GM18517 (cell line): ENCODE measurements at regions not wholly inside any gene's neighbourhood (a gene's known extent, or its start where the extent isn't known, plus 50 kb on each side); places are given as distances from the start of the nearest gene placed in this dataset.
"Not testable (repeated sequence)": the region's sequence is repeated elsewhere in the genome, so short reads cannot be mapped to it uniquely, and the experiment has no call there.

Source experiments
- ATAC-seq: cut with Tn5 transposase; IDR thresholded peaks from one replicate; pipeline ENCODE4 v1.9.1; 2021; ENCODE audit warnings: mild to moderate bottlenecking, moderate library complexity; ENCODE audit not compliant: unreplicated experiment

DNA sequence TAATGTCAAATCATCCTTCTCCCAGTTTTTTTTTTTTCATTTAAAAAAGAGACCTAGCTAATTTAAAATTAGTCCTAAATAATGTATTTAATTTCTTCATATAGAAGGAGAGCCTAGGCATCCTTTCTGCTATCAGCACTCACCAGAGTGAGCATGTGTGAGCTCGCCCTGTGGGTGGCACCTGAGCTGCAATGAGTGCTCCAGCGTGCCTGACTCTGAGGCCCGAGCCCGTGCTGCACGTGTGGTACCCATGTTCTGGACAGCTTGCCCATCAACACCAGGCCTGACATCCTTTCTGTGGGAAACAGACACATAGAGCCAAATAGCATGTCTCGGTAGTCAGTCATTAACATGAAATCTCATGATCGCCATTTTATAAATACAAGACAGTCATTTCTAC lies 381.4 kb downstream of the DTWD2 start:
- no peak for ATAC-seq

GRCh38 chr5:118605761-118606160 lies 382.6 kb downstream of the DTWD2 start:
- no peak for ATAC-seq

GRCh38 chr5:118604106-118604505 lies 384.2 kb downstream of the DTWD2 start:
- no peak for ATAC-seq

DNA sequence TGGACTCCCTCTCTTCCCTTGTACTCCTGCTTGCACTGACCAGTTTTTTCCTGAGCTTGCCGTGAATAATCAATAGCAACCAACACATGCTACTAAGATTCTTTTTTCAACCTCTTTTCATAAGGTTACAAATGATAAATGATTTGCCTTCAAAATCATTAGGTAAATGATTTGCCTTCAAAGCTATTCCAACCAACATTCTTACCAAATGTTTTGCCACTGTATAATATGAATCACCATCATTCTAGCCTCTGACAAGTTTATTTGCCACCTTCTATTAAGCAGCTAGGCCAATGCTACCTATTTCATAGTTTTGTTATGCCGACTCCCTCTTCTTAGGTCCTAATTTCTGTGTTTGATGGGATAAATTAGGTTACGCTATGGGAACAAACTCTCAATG lies 385.1 kb downstream of the DTWD2 start:
- ATAC-seq = no peak

GRCh38 chr5:118598311-118598710 lies 390.0 kb downstream of the DTWD2 start:
- no peak for ATAC-seq

DNA sequence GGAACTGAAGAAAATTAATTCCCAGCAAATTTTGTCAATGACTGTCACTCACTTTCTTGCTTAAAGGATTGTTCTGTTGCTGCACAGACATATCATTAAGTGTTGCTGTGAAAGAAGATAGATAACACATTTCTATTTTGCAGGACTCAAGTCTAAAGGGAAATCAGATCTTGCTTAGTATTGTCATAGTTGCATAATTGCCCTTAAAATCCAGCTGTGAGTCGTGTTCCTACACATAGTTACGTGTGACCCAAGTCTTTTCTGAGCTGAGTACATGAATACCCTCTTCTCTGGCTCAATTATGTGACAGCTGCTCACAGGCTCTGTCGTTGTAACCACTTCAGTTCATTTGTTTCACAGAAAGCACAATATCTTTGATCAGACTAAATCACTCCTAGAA lies 390.8 kb downstream of the DTWD2 start:
- ATAC-seq = no peak

- ATAC-seq = no peak
Observed at GRCh38 chr5:118596255-118596654, 392.1 kb downstream of the DTWD2 start.

DNA sequence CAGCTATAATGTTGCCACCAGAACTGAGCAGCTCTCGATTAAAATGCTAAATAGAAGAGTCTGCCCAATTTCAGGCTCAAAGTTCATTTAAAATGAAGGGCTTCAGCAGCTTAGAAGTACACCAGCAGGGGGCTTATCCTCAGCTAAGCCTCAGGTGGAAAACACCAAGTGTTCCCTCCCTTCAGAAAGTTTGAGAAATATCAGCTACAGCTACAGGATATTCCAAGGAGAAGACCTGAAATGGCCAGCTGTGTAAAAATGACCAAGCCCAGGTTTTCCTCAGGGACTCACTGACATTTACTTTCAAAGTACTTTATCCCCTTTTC lies 395.4 kb downstream of the DTWD2 start:
- ATAC-seq = no peak

GRCh38 chr5:118592229-118593002 lies 395.9 kb downstream of the DTWD2 start:
- ATAC-seq = no peak

DNA sequence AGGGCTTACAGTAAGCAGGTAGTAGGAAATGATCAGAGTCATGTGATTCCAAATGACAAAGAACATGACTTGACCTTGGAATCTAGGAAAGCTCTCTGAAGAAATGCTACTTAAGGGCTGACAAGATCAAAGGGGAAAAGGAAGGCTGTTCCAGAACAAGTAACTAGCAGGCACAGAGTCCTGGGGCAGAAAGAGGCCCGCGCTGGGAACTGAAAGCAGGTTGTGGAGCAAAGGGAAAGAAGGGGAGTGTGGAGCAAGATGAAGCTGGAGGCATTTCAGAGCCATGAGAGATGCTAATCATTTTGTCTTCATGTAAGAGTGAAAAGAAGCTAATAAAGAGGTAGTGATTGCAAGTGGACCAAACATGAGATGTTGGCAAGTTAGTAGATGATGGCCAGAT lies 397.5 kb downstream of the DTWD2 start:
- ATAC-seq = no peak

DNA sequence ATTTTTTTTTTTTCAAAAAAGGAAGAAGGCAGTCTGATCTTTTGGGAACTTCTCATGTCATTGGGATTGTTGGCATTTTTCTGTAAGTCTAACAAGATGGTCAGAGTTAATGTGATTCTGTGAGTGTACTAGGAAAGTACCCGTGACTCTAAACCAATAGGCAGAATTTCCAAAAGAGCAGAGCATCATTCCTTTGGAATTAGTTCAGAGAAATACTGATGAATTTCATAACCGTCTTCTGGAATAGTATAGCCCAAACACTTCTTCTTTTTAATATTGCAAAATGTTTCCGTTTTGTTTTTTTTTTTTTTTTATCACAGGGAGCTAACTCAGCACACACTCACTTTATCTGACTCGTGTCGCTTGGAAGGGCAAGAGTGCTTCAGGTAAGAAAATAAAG lies 407.4 kb downstream of the DTWD2 start:
- ATAC-seq = no peak

DNA sequence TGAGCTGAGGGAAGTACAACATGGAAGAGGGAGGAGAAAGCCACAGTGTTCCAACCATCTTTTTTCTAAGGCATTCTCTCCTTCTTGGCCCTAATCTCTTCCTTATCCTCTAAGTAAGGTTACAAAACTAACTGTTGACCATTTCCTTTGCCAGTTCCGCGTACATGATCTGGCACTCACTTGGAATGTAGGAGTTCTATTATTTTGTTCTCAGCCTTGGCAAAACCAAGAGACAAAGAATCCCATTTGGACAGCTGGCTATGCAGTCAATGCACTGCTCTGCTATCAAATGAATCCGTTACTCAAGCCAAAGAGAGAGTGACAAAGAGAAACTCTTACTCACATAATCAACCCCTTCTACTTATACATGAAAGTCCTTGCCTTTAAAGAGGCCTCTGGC lies 410.3 kb downstream of the DTWD2 start:
- no peak for ATAC-seq

DNA sequence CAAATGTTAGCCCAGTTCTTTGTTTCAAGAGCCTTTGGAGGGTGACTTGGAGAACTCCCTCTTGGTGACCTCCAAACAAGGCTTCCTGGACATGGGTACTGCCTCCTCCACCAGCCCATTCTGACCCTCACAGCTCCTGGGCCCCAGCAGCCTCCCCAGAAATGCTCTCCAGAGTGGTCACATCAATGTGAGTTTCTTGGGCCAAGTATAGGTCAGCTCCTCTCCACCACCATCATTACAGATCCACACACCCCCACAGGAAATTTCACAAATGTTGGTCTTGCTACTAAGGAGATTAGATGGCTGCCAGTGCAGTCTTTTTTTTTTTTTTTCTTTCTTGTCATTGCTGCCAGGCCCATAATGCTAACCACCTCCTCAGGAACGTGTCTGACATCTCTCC lies 410.7 kb downstream of the DTWD2 start:
- no peak for ATAC-seq

DNA sequence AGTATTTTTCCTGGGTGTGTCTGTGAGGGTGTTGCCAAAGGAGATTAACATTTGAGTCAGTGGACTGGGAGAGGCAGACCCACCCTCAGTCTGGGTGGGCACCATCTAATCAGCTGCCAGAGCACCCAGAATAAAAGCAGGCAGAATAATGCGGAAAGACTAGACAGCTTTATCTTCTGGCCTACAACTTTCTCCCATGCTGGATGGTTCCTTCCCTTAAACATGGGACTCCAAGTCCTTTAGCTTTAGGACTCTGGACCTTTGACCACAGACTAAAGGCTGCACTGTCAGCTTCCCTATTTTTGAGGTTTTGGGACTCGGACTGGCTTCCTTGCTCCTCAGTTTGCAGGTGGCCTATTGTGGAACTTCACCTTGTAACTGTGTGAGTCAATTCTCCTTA lies 418.1 kb downstream of the DTWD2 start:
- not testable (repeated sequence) for ATAC-seq

GRCh38 chr5:118569596-118569995 lies 418.8 kb downstream of the DTWD2 start:
- ATAC-seq = not testable (repeated sequence)

DNA sequence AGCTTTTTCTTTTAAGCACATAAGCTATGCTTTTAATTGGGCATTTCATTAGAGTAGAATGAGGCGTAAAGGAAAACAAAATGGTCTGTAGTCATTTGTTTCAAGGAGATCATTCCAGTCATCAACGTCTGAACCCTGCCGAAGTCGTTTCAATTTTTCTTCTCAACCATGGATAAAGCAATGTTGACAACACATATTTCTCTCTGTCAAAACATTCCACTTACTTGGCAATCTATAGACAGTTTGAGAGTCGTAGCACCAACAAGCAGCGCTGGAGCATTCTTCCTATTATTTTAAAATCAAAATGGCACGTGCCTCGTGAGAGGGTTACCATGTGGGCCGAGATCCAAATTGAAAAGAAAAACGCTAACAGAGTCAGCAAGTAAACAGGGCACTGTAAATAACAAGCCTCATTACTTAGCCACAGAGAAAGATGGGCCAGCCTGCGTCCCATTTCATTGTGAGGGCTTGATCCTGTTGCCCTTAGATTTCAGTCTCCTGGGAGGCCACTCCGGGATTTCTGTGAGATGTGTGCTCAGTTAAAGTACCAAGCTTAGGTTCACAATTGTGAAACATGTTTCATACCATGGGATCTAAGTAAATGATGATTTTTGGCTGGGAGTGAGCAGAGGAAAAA lies 422.9 kb downstream of the DTWD2 start:
- ATAC-seq = no peak

GRCh38 chr5:118561971-118562370 lies 426.4 kb downstream of the DTWD2 start:
- no peak for ATAC-seq

GRCh38 chr5:118561235-118561634 lies 427.1 kb downstream of the DTWD2 start:
- no peak for ATAC-seq

GRCh38 chr5:118558871-118559270 lies 429.5 kb downstream of the DTWD2 start:
- no peak for ATAC-seq

- no peak for ATAC-seq
Observed at GRCh38 chr5:118557251-118557661, 431.1 kb downstream of the DTWD2 start.

DNA sequence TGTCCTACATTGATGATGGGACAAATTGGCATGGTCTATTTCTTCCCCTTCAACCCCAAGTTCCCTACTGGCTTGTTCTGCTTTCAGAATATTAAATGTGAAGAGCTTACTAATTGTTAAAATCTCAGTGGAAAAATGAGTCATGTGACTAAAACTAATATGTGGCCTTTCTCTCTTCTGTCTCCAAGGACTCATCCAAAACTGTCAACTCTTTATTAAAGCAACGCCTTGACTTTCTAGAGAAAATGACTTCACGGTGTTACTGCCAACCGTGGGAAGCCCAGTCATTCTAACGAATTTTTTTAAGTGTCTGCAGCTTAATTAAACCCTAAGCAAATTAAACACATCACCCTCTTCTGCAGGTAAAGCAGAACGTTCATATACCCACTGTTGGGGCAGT lies 431.6 kb downstream of the DTWD2 start:
- no peak for ATAC-seq

DNA sequence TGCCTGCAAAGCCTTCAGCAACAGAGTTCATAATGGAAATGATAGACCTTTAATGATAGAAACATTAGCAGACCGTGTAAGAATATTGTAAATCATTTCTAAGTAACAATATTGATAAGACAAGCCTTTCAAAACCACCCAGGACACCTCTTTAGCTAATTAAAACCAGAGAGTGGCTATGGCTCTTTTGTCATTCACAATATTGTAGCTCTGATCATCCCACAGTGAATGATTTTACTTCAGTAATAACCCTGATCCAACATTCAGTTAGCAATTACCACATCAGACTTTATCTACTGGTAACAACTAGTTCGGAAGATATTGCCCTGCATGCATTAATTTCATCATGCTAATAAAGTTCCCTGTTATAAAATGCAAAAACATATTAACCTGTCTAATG lies 432.6 kb downstream of the DTWD2 start:
- ATAC-seq = no peak

- no peak for ATAC-seq
Observed at GRCh38 chr5:118554981-118555380, 433.4 kb downstream of the DTWD2 start.
